IPS-11a (cell line): ENCODE measurements at regions not wholly inside any gene's neighbourhood (a gene's known extent, or its start where the extent isn't known, plus 50 kb on each side); places are given as distances from the start of the nearest gene placed in this dataset.

ENCODE experiments used
- H3K4me3 ChIP-seq: one replicate; pipeline ENCODE4 v1.5.1; 2013; ENCODE audit warnings: low read depth, low read length, control low read depth

GRCh38 chr17:72588961-72589360 lies 468.1 kb downstream of the SOX9 start:
- no peak overlapping the region for H3K4me3 ChIP-seq

- H3K4me3 ChIP-seq = no peak overlapping the region
Measured at GRCh38 chr17:72590382-72590781, 469.6 kb downstream of the SOX9 start.

- H3K4me3 ChIP-seq = peak overlapping the region; percentile 10
Measured at GRCh38 chr17:72590882-72591281, 470.1 kb downstream of the SOX9 start.

GRCh38 chr17:72591289-72592241 lies 470.7 kb downstream of the SOX9 start:
- H3K4me3 ChIP-seq = peak overlapping the region; percentile 58

- peak overlapping the region; percentile 58 for H3K4me3 ChIP-seq
Measured at GRCh38 chr17:72592242-72592966, 471.6 kb downstream of the SOX9 start.

- no peak overlapping the region for H3K4me3 ChIP-seq
Measured at GRCh38 chr17:72592967-72593325, 472.1 kb downstream of the SOX9 start.

GRCh38 chr17:72594248-72594647 lies 473.4 kb downstream of the SOX9 start:
- no peak overlapping the region for H3K4me3 ChIP-seq
